Breast epithelium (tissue), 3 donors: ENCODE measurements at regions not wholly inside any gene's neighbourhood (a gene's known extent, or its start where the extent isn't known, plus 50 kb on each side); places are given as distances from the start of the nearest gene placed in this dataset.

Experiments
- POLR2A ChIP-seq: fragments of 450-650 bp; IDR thresholded peaks from one replicate; pipeline ENCODE4 v1.6.1; 2016; ENCODE audit warnings: antibody characterized with exemption, mild to moderate bottlenecking, moderate library complexity
- POLR2AphosphoS5 ChIP-seq, 3 donors: sonication (generic); formaldehyde crosslinking; IDR thresholded peaks; one replicate each; pipeline ENCODE4 v1.6.1; 2017; ENCODE audit warnings: antibody characterized with exemption in 3 of 3
- TF ChIP-seq, protein P1 (sequence below), 3 donors: fragments of 450-650 bp; IDR thresholded peaks; one replicate each; pipeline ENCODE4 v1.5.1; 2016 to 2017; ENCODE audit warnings: antibody characterized with exemption in 3 of 3, mild to moderate bottlenecking in 3 of 3, moderate library complexity in 3 of 3

DNA sequence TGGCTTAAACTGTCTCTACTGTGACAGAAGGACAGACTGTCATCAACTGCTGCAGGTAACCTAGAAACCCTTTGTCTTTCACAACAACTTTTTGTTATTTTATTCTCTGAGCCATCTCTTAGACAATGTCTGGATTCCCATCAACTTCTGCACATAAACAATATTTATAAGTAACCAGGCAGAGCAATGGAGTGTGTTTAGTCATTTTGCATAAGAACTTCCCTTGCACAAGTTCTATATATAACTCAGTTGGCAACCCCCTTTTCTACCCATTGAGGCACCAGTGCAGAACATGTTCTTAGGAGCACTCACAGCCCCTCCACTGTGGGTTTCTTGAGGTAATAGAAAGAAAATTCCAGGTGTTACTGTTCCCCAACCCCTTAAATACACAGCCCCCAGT is 65.0 kb upstream of the IL6 start:
- TF ChIP-seq POLR2A: no peak
- TF ChIP-seq, protein P1, sequence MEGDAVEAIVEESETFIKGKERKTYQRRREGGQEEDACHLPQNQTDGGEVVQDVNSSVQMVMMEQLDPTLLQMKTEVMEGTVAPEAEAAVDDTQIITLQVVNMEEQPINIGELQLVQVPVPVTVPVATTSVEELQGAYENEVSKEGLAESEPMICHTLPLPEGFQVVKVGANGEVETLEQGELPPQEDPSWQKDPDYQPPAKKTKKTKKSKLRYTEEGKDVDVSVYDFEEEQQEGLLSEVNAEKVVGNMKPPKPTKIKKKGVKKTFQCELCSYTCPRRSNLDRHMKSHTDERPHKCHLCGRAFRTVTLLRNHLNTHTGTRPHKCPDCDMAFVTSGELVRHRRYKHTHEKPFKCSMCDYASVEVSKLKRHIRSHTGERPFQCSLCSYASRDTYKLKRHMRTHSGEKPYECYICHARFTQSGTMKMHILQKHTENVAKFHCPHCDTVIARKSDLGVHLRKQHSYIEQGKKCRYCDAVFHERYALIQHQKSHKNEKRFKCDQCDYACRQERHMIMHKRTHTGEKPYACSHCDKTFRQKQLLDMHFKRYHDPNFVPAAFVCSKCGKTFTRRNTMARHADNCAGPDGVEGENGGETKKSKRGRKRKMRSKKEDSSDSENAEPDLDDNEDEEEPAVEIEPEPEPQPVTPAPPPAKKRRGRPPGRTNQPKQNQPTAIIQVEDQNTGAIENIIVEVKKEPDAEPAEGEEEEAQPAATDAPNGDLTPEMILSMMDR (IDR thresholded peaks at IDR 0.05): no peak
- no peak for TF ChIP-seq POLR2AphosphoS5 (IDR thresholded peaks at IDR 0.05)
